Glutamatergic neuron (in vitro differentiated cells): ENCODE measurements at regions not wholly inside any gene's neighbourhood (a gene's known extent, or its start where the extent isn't known, plus 50 kb on each side); places are given as distances from the start of the nearest gene placed in this dataset.

Source experiments
- DNase-seq: peaks from one replicate; pipeline ENCODE4 v3.0.0; 2022
- H3K27ac Mint-ChIP-seq: one replicate; pipeline ENCODE4 v1.8.0; 2020; ENCODE audit warnings: mild to moderate bottlenecking, mixed read lengths, inconsistent platforms; ENCODE audit not compliant: unreplicated experiment
- H3K27me3 Mint-ChIP-seq: one replicate; pipeline ENCODE4 v1.8.0; 2020; ENCODE audit warnings: mild to moderate bottlenecking, moderate library complexity, mixed read lengths, inconsistent platforms; ENCODE audit not compliant: unreplicated experiment
- H3K36me3 Mint-ChIP-seq: one replicate; pipeline ENCODE4 v1.8.0; 2020; ENCODE audit warnings: mild to moderate bottlenecking, mixed read lengths, inconsistent platforms; ENCODE audit not compliant: unreplicated experiment
- H3K4me1 Mint-ChIP-seq: one replicate; pipeline ENCODE4 v1.8.0; 2020; ENCODE audit warnings: mild to moderate bottlenecking, low read depth, mixed read lengths, inconsistent platforms; ENCODE audit not compliant: unreplicated experiment
- H3K4me3 Mint-ChIP-seq: one replicate; pipeline ENCODE4 v1.8.0; 2020; ENCODE audit warnings: mild to moderate bottlenecking, mixed read lengths, inconsistent platforms; ENCODE audit not compliant: unreplicated experiment
- H3K9me3 Mint-ChIP-seq: one replicate; pipeline ENCODE4 v1.8.0; 2020; ENCODE audit warnings: mild to moderate bottlenecking, moderate library complexity, mixed read lengths, inconsistent platforms; ENCODE audit not compliant: unreplicated experiment
- TF ChIP-seq, protein P1 (sequence below): fragments of 200-600 bp; sonication (generic); IDR thresholded peaks from one replicate; pipeline ENCODE4 v1.5.0; 2021; ENCODE audit not compliant: partially characterized antibody, unreplicated experiment

DNA sequence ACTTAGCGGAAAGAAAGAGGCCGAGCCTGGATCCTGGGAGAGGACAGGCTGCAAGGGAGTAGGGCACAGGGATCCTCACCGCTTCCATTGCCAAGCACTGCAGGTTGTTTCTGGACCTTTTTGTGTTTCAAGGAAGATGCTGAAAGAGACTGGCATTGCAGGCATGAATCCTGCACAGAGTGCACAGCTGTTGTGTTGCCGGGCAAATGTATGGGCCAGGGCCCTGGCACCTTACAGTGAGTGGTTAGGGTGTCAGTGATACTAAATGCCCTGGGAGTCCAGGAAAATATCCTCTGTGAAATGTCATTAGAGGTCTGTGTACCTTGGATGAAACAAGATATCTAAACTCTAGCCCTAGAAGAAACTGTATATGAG is 145.5 kb upstream of the FGGY start:
- Mint-ChIP-seq H3K27ac (peak overlapping the region; percentile 88), H3K36me3 (no peaks in the 10 kb centered on the region), H3K27me3 (no peaks in the 10 kb centered on the region), H3K4me1 (peaks cover 23% of the 10 kb centered on the region), H3K4me3 (peak overlapping the region; percentile 43), H3K9me3 (peaks cover 4% of the 10 kb centered on the region)
- DNase-seq = no peak
- TF ChIP-seq, protein P1, sequence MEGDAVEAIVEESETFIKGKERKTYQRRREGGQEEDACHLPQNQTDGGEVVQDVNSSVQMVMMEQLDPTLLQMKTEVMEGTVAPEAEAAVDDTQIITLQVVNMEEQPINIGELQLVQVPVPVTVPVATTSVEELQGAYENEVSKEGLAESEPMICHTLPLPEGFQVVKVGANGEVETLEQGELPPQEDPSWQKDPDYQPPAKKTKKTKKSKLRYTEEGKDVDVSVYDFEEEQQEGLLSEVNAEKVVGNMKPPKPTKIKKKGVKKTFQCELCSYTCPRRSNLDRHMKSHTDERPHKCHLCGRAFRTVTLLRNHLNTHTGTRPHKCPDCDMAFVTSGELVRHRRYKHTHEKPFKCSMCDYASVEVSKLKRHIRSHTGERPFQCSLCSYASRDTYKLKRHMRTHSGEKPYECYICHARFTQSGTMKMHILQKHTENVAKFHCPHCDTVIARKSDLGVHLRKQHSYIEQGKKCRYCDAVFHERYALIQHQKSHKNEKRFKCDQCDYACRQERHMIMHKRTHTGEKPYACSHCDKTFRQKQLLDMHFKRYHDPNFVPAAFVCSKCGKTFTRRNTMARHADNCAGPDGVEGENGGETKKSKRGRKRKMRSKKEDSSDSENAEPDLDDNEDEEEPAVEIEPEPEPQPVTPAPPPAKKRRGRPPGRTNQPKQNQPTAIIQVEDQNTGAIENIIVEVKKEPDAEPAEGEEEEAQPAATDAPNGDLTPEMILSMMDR = no peak

GRCh38 chr1:59151860-59152259 is 145.0 kb upstream of the FGGY start:
- no peaks in the 10 kb centered on the region for H3K27me3 Mint-ChIP-seq
- H3K9me3 Mint-ChIP-seq = peaks cover 4% of the 10 kb centered on the region
- no peak overlapping the region for H3K27ac Mint-ChIP-seq
- DNase-seq = no peak
- H3K36me3 Mint-ChIP-seq = no peaks in the 10 kb centered on the region
- no peak overlapping the region for H3K4me3 Mint-ChIP-seq
- TF ChIP-seq, protein P1 = no peak
- peaks cover 21% of the 10 kb centered on the region for H3K4me1 Mint-ChIP-seq

- H3K27me3 Mint-ChIP-seq = peaks cover 2% of the 10 kb centered on the region
- no peak overlapping the region for H3K4me3 Mint-ChIP-seq
- H3K27ac Mint-ChIP-seq = no peak overlapping the region
Observed at GRCh38 chr1:59152511-59152910, 144.4 kb upstream of the FGGY start.

DNA sequence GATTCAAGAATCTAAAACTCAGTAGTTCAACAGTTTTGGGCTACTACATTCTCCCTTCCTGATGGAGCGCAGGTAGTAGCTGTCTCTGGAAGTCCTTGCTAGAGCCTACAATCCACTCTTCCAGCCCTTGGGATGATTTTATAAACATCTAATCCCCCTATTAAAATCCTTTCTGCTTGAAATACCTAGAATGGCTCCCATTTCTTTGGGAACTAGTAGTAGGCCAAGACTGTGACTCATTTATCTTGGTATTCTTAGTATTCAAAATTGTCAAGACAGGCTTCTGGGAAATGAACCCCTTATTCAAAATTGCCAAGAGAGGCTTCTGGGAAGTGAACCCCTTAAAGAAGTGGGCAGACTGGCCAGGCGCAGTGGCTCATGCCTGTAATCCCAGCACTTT is 142.5 kb upstream of the FGGY start:
- H3K9me3 Mint-ChIP-seq = peaks cover 6% of the 10 kb centered on the region

More at GRCh38 chr1:59152511-59152910, 144.4 kb upstream of the FGGY start:
- TF ChIP-seq, protein P1 = no peak
- no peak for DNase-seq
- H3K4me1 Mint-ChIP-seq = peaks cover 21% of the 10 kb centered on the region
- H3K36me3 Mint-ChIP-seq = no peaks in the 10 kb centered on the region
- H3K9me3 Mint-ChIP-seq = peaks cover 4% of the 10 kb centered on the region

GRCh38 chr1:59155351-59155750 is 141.5 kb upstream of the FGGY start:
- Mint-ChIP-seq H3K27me3 (peaks cover 2% of the 10 kb centered on the region), H3K4me3 (no peak overlapping the region), H3K36me3 (peaks cover 5% of the 10 kb centered on the region), H3K27ac (no peak overlapping the region), H3K9me3 (peaks cover 4% of the 10 kb centered on the region), H3K4me1 (peaks cover 18% of the 10 kb centered on the region)
- TF ChIP-seq, protein P1 = no peak
- DNase-seq = no peak

More for the DNA sequence above, 142.5 kb upstream of the FGGY start:
- Mint-ChIP-seq H3K27me3 (peaks cover 2% of the 10 kb centered on the region), H3K36me3 (peaks cover 5% of the 10 kb centered on the region), H3K27ac (no peak overlapping the region), H3K4me3 (no peak overlapping the region), H3K4me1 (peaks cover 21% of the 10 kb centered on the region)
- no peak for DNase-seq
- TF ChIP-seq, protein P1 = no peak
